Erythroblast (primary cell): ENCODE measurements at regions not wholly inside any gene's neighbourhood (a gene's known extent, or its start where the extent isn't known, plus 50 kb on each side); places are given as distances from the start of the nearest gene placed in this dataset.

Source experiments
- DNase-seq, 2 experiments: peaks; one replicate each; lab custom pipeline; 2025; lab: John Stamatoyannopoulos, UW
- GATA1 ChIP-seq: IDR thresholded peaks from 2 replicates; pipeline ENCODE4 v1.6.1; 2011; ENCODE audit warnings: low read depth, mild to moderate bottlenecking, control low read depth, low read length, moderate library complexity
- POLR2A ChIP-seq: IDR thresholded peaks from 2 replicates; pipeline ENCODE4 v1.6.1; 2011; ENCODE audit warnings: mild to moderate bottlenecking, low read length

GRCh38 chr18:7288544-7288943 lies 57.7 kb downstream of the LRRC30 start:
- no peak for DNase-seq
- TF ChIP-seq POLR2A (no peak), GATA1 (no peak)

GRCh38 chr18:7290077-7290476 lies 59.2 kb downstream of the LRRC30 start:
- DNase-seq = no peak
- TF ChIP-seq POLR2A (no peak), GATA1 (no peak)

GRCh38 chr18:7291046-7291445 lies 60.2 kb downstream of the LRRC30 start:
- TF ChIP-seq POLR2A = no peak
- no peak for TF ChIP-seq GATA1
- no peak for DNase-seq

- TF ChIP-seq GATA1 = no peak
- TF ChIP-seq POLR2A = no peak
These were observed 67.3 kb downstream of the LRRC30 start for GRCh38 chr18:7298149-7298548.

GRCh38 chr18:7301094-7301493 lies 70.2 kb downstream of the LRRC30 start:
- TF ChIP-seq POLR2A (no peak), GATA1 (no peak)
- no peak for DNase-seq

More at GRCh38 chr18:7298149-7298548, 67.3 kb downstream of the LRRC30 start:
- no peak for DNase-seq

GRCh38 chr18:7303316-7304060 lies 72.6 kb downstream of the LRRC30 start:
- TF ChIP-seq GATA1 (no peak), POLR2A (no peak)
- no peak for DNase-seq

GRCh38 chr18:7304061-7304370 lies 73.1 kb downstream of the LRRC30 start:
- DNase-seq = no peak
- TF ChIP-seq POLR2A (no peak), GATA1 (no peak)

- DNase-seq = no peak
These were observed 74.5 kb downstream of the LRRC30 start for GRCh38 chr18:7305416-7305815.

GRCh38 chr18:7307030-7307429 lies 76.1 kb downstream of the LRRC30 start:
- DNase-seq = no peak
- no peak for TF ChIP-seq GATA1
- no peak for TF ChIP-seq POLR2A

More at GRCh38 chr18:7305416-7305815, 74.5 kb downstream of the LRRC30 start:
- TF ChIP-seq POLR2A (no peak), GATA1 (no peak)

GRCh38 chr18:7307526-7307925 lies 76.6 kb downstream of the LRRC30 start:
- TF ChIP-seq GATA1 (no peak), POLR2A (no peak)
- DNase-seq = no peak

GRCh38 chr18:7317804-7318231 lies 86.9 kb downstream of the LRRC30 start:
- no peak for DNase-seq
- no peak for TF ChIP-seq GATA1
- TF ChIP-seq POLR2A = no peak

GRCh38 chr18:7319161-7319560 lies 88.3 kb downstream of the LRRC30 start:
- TF ChIP-seq POLR2A (no peak), GATA1 (no peak)

GRCh38 chr18:7321831-7322230 lies 90.9 kb downstream of the LRRC30 start:
- TF ChIP-seq GATA1 (no peak), POLR2A (no peak)
- DNase-seq = no peak

More at GRCh38 chr18:7319161-7319560, 88.3 kb downstream of the LRRC30 start:
- no peak for DNase-seq

- no peak for DNase-seq
- no peak for TF ChIP-seq GATA1
- TF ChIP-seq POLR2A = no peak
These were observed 92.1 kb downstream of the LRRC30 start for GRCh38 chr18:7322817-7323485.

- DNase-seq = no peak
- TF ChIP-seq POLR2A (no peak), GATA1 (no peak)
These were observed 94.2 kb downstream of the LRRC30 start for GRCh38 chr18:7325126-7325430.
